HG03432 (cell line): ENCODE measurements at regions not wholly inside any gene's neighbourhood (a gene's known extent, or its start where the extent isn't known, plus 50 kb on each side); places are given as distances from the start of the nearest gene placed in this dataset.

ENCODE experiments used
- ATAC-seq: cut with Tn5 transposase; IDR thresholded peaks from one replicate; pipeline ENCODE4 v1.9.1; 2021; ENCODE audit warnings: mild to moderate bottlenecking, moderate library complexity; ENCODE audit not compliant: unreplicated experiment

- no peak for ATAC-seq
These were observed 351.1 kb upstream of the PMFBP1 start for GRCh38 chr16:72523087-72523486.

GRCh38 chr16:72517154-72517553 is 345.2 kb upstream of the PMFBP1 start:
- no peak for ATAC-seq

- no peak for ATAC-seq
These were observed 339.2 kb upstream of the PMFBP1 start for GRCh38 chr16:72511171-72511570.

- no peak for ATAC-seq
These were observed 336.2 kb upstream of the PMFBP1 start for GRCh38 chr16:72508191-72508590.

- no peak for ATAC-seq
These were observed 330.6 kb upstream of the PMFBP1 start for GRCh38 chr16:72502594-72503005.

- peak; percentile 82 for ATAC-seq
These were observed 330.0 kb upstream of the PMFBP1 start for GRCh38 chr16:72501739-72502593.

GRCh38 chr16:72500545-72500944 is 328.6 kb upstream of the PMFBP1 start:
- no peak for ATAC-seq

- ATAC-seq: no peak
These were observed 321.9 kb upstream of the PMFBP1 start for GRCh38 chr16:72493716-72494415.

GRCh38 chr16:72487283-72487682 is 315.3 kb upstream of the PMFBP1 start:
- no peak for ATAC-seq

- ATAC-seq: peak; percentile 57
These were observed 310.7 kb upstream of the PMFBP1 start for GRCh38 chr16:72482695-72483094.

- ATAC-seq: no peak
These were observed 309.5 kb upstream of the PMFBP1 start for GRCh38 chr16:72481419-72481818.

GRCh38 chr16:72480911-72481310 is 309.0 kb upstream of the PMFBP1 start:
- no peak for ATAC-seq

- no peak for ATAC-seq
These were observed 303.7 kb upstream of the PMFBP1 start for GRCh38 chr16:72475688-72476087.

GRCh38 chr16:72474501-72475123 is 302.7 kb upstream of the PMFBP1 start:
- no peak for ATAC-seq

GRCh38 chr16:72473631-72474030 is 301.7 kb upstream of the PMFBP1 start:
- ATAC-seq: no peak

GRCh38 chr16:72471317-72471924 is 299.5 kb upstream of the PMFBP1 start:
- ATAC-seq: no peak

- no peak for ATAC-seq
These were observed 298.6 kb upstream of the PMFBP1 start for GRCh38 chr16:72470541-72470940.

GRCh38 chr16:72469932-72470331 is 298.0 kb upstream of the PMFBP1 start:
- no peak for ATAC-seq

GRCh38 chr16:72468582-72468981 is 296.6 kb upstream of the PMFBP1 start:
- no peak for ATAC-seq

- ATAC-seq: no peak
These were observed 295.3 kb upstream of the PMFBP1 start for GRCh38 chr16:72467157-72467759.
